Activated CD8-positive, alpha-beta memory T cell treated with anti-CD3 and anti-CD28 coated beads for 1 hour (primary cell): ENCODE measurements at regions not wholly inside any gene's neighbourhood (a gene's known extent, or its start where the extent isn't known, plus 50 kb on each side); places are given as distances from the start of the nearest gene placed in this dataset.
"Not testable (repeated sequence)": the region's sequence is repeated elsewhere in the genome, so short reads cannot be mapped to it uniquely, and the experiment has no call there.

Experiments used
- DNase-seq, 2 donors: peaks; one replicate each; pipeline ENCODE4 v3.0.0-alpha.2; 2020; ENCODE audit warnings: low read depth in 1 of 2; ENCODE audit errors: extremely low read depth in 1 of 2

DNA sequence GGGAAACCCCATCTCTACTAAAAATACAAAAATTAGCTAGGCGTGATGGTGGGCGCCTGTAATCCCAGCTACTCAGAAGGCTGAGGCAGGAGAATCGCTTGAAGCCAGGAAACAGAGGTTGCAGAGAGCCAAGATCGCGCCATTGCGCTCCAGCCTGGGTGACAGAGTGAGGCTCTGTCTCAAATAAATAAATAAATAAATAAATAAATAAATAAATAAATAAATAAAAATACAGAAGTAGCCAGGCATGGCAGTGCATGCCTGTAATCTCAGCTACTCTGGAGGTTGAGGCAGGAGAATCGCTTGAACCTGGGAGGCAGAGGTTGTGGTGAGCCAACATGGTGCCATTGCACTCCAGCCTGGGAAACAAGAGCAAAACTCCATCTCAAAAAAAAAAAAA is 1068.7 kb upstream of the CITED2 start:
- not testable (repeated sequence) for DNase-seq

DNA sequence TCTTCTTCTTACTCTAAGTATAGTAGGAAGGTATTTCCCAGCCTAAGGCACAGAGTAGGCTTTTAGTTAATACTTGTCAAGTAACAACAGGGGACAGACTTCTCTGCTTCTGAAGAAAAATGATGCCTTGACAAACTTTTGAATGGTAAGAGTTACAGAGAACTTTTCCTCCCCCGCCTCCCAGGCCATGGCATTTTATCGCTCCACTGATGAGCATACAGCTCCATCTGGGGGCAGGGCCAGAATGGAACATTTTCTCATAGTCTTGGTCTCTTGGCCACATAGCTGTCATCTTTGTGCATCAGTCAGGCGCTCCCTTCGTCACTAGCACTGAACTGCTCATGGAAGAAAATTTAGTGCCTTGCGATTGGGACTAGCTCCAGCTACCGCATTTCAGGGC is 1066.8 kb upstream of the CITED2 start:
- no peak for DNase-seq

DNA sequence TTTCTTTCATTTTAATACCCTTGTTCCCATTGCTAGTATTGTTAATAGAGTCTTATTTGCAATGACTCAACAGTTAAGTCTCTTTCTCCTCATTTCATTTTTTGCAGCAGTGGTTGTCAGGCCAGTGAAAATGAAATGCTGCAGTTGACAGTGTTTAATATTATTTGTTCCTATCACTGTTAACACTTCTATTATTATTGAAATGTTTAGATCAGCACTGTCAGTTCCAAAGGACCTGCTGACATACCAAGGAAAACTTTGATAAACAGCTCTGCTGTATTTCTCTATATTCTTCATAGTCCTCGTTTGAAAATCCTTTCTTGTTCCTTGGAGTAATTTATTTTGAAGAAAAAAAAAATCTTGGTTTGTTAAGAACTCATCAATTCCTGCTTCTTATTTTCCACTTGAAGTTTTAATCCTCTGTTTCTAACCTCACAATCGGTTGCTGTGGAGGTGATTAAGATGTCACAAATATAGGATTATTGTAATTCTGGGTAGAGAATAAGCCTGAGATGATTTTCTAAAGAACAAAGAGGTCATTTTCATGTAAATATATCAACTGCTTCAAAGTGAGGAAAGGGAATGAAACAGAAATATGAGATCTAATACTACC is 1065.9 kb upstream of the CITED2 start:
- no peak for DNase-seq

DNA sequence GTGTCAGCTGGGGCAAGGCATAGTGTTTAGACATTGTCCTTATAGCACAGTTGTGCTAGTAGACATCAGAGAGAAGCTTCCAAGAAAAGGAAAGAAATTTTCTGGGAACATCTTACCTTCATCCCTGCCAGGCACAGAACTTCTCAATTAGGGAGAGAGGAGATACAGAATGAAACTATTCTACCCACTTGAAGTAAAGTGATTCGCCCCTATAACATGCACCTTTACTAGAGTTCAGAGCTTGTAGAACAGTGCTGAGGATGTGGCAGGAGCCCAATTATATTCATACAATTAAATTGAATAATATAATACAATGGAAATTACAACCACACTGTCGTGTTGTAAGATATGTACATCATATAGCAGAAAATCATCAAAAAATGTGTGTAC is 1063.9 kb upstream of the CITED2 start:
- DNase-seq: no peak

DNA sequence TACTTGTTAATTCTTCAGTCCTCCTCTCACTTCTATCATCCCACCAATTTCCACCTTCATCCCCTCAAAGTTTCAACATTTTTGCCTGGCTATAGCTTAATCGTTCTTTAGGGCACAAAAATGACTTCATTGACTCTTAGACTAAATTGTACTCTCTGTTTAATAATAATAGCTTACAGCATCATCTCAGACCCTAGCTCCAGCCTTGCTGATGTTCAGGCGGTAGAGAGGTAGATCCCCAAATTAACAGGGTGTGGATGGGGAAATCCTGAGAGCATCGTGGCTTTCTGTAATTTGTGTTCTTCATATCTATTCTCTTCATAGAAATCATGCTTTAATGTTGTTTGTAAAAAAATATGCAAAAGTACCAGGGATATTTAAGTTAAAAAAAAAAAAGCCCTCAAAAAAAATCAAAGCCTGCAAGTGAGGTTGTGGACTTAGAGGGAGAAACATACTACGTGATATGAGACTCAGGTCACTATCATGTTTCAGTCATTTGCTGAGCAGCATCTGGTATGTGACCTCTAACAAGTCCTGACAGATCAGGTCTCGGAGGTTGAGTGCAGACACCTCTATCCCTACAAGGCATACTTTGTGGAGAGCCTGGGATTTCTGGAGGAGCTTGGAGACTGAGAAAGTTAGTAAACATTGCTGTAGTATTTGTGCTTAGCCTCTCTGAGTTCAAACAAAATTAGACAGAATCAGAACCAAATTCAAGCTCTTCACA is 1063.3 kb upstream of the CITED2 start:
- DNase-seq: no peak

DNA sequence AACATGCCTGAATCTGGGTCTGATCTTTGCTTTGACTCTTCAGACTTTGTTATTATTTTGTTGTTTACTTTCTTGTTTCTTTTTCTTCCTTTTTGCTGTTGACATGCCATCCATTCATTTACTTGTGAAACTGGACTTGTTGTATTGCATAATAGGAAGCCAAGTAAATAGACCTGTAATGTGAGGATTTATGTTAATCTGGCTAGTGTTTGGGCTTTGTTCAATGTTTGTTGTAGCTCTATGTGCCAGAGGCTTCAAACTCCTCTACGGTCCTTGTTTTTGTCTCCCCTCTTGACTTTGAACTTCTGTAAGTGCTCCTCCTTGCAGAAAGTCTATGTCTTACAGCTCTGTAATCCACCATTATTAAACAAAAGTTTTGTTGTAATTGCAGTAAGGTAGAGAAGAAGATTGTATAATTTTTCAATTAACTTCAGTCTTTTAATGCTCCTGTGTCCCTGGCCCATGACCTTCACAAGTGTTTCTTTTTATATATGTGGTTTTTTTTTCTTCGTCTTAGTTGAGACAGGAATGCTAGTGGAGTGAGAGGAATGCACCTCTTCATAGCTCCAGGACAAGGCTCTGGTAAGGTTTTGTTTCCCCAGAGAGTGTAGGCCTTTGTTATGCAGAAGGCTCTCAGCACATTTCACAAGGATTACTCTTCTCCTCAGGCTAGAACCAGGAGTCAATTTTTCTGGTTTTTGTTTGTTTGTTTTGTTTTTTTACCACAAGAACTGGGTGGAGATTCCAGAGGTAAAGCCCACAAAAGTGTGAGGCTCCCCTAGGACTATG is 1061.8 kb upstream of the CITED2 start:
- DNase-seq: no peak

DNA sequence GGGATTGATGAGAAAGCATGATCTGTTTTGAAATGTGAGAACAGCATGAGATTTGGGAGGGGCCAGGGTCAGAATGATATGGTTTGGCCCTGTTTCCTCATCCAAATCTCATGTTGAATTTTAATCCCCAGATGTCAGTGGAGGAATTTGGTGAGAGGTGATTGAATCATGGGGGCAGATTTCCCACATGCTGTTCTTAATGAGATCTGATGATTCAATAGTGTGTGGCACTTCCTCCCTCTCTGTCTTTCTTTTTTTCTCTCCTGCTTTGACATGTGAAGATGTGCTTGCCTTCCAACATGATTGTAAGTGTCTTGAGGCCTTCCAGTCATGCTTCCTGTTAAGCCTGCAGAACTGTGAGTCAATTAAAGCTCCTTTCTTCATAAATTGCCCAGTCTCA is 1060.3 kb upstream of the CITED2 start:
- DNase-seq: no peak

DNA sequence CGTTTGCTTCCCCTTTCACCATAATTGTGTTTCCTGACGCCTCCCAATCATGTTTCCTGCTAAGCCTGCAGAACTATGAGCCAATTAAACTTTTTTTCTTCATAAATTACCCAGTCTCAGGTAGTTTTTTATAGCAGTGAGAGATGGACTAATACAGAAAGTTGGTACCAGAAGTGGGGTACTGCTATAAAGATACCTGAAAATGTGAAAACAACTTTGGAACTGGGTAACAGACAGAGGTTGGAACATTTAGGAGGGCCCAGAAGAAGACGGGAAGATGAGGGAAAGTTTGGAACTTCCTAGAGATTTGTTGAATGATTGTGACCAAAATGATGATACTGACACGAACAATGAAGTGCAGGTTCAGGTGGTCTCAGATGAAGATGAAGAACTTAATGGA is 1058.6 kb upstream of the CITED2 start:
- no peak for DNase-seq

DNA sequence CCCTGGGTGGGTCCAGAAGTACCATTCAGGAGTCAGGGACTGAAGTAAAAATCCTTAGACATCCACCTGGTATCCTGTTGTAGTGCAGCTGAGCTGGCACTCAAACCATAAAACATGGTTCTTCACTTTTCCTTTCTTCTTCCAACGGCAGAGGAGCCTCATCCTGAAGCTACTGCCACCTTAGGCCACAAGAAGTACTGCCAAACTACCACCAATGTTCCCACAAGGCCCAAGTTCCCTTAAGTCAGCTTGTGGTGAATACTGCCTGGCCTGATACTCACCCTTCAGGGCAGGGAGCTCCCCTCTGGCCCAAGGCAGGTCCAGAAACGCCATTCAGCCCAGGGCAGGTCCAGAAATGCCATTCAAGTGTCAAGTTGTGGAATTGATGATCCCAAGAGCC is 1053.4 kb upstream of the CITED2 start:
- no peak for DNase-seq

DNA sequence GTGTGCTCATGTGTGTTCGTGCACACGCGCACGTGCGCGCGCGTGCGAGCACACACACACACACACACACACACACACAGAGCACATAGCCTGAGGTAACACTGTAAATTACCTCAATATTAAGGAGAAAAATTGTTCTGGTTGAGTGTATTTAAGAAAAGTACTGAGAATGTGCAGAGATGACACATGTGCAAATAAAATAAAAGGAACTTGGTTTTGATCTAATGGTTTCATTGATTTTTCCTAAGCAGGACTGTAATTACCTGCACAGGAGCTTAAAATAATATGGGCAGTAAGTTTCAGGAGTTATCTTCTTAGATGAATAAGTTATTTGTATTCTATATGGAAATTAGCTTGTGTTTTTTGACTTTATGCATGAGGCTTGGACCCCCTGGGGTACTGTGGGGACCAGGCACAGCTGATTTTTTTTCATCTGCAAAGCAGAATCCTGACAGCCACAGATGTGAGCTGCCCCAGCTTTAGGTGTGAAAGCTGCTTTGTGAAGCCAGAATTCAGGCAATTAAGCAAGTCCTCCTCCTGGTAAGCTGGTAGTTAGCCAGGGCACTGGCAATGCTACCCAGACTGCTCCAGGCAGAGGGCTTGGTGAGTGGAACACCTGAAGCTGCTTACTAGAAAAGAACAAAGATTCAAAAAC is 1040.6 kb upstream of the CITED2 start:
- DNase-seq: no peak

DNA sequence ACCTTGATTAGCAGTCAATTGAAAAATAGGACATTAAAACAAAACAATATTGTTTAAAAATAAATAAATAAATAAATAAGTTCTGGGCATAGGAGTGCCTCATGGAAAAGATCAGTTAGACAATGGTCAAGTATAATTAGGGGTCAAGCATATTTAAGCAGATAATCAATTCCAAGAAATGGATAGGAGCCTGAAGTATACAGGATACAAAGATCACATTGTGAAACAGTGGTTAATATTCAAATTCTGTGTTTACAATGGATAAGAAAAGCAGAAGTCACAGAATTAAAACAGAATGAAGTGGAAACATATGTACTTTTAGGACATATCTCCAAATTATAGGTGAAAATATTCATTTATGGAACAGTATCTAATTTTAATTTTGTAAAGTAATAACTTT is 1028.6 kb upstream of the CITED2 start:
- no peak for DNase-seq

DNA sequence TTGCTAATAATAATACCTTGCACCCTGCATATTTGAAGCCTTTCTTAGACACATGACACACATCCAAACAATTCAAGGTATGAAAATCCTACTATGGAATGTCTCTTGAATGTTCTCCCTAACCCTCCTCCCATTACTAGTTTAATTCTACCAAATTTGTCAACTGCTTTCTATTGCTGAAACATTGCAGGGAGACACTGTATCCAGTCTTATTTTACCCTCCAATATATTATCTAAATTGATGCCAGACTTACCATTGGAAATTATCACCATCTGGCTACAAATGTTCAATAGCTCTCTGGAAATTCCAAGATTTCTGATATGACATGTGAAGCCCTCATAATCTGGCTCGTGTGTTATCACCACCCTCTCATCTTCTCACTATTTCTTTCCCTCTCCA is 1027.3 kb upstream of the CITED2 start:
- no peak for DNase-seq

DNA sequence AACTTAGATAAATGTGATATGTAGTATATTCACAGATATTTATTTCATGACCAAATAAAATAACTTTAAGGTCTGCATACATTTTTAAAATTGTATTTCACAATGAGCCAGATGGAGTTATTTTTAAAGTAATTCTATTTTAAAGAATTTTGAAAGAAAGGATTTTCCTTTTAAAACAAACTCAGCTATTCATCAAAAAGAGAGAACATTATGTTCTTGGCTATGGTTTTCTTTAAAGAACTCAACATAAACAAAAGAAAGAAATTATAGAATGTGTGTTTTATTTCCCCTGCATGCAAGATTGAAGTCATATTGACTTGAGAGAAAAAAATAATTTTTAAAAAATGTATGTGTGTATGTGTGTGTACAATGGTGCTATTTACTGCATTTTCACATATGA is 1023.6 kb upstream of the CITED2 start:
- no peak for DNase-seq

DNA sequence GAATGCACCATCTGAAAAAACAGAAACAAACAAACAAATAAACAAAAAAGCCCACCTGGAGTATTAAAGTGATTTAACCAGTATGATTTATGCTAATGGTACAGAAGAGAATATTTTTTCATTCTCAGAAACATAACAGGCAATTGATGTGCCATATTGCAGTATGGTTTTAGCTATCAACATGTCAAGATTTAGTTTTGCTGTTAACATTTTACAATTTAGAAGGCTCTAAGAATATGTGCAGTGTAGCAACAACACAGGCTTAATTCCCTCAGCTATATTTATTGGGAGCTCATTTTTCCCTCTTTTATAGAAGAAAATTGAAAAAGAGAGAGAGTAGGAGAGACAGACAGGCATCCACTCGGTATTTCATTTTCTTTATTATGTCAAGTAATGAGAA is 1022.7 kb upstream of the CITED2 start:
- no peak for DNase-seq

DNA sequence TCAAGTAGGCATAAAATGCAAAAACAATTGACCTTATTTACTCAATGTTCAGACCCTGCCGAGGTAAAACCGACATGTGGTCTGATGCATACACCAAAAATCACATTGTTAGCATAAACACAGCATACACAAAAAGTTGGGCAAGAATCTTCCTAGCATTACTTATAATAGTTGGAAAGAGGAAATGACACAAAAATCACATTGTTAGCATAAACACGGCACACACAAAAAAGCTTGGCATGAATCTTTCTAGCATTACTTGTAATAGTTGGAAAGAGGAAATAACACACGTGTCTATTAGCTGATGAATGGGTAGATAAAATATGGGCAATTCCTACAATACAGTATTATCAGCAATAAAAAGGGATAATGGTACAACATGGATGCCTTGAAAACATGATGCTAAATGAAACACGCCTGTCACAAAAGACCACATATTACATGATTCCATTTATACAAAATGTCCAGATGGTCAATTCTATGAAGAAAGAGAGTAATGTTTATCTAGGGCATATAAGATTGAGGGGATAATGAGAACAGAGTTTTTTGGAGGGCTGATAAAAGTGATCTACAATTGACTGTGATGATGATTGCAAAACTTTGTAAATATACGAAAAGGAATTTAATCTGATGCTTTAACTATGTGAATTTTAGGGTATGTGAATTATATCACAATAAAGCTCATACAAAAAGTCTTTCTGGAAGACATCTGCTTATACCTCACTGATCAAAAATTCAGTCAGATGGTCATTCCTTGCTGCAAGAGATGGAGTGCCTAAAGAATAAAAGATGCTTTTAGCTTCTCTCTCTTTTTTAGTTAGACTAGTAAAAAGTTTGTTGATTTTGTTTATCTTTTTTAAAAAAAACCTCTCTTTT is 1019.5 kb upstream of the CITED2 start:
- DNase-seq: no peak

DNA sequence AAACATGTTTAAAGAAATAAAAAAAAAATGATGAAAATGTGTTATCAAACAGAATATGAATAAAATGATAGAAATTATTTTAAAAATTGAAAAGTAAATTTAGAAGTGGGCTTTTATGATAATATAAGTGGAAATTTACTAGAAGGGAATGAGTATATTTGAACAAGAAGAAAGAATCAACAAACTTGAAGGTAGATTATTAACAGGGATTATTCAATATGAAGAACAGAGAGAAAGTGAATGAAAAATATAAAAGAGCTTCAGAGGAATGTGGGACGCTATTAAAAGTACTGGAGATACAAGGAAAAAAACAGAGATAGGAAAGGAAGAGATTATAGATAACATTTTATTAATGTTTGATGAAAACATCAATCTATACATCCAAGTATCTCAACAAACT is 1014.4 kb upstream of the CITED2 start:
- DNase-seq: no peak

DNA sequence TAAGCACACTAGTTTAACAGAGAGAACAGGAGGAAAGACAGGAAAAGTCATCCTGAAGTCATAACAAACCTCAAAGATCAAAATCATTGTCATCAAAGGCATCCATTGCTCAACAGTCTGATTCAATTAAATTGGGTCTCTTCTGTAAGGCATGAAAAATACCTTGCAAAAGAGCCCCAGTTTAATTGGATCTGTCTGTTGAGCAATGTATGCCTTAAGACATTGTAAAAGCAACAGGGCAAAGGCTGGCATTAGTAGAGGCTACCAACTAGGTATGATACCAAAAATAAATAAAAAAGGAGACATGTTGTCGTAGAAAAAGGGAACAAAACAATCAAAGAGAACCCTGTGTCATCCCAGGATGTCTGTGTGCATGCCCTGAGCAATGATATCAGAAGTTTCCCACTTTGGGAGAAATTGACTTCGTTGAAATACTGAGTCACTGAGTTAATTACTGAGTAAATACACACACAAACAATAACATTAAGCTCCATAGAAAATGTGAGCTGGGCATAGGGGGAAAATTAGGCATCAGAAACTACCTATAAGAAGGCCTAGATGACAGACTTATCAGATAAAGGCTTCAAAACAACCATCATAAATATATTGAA is 1013.8 kb upstream of the CITED2 start:
- DNase-seq: no peak

DNA sequence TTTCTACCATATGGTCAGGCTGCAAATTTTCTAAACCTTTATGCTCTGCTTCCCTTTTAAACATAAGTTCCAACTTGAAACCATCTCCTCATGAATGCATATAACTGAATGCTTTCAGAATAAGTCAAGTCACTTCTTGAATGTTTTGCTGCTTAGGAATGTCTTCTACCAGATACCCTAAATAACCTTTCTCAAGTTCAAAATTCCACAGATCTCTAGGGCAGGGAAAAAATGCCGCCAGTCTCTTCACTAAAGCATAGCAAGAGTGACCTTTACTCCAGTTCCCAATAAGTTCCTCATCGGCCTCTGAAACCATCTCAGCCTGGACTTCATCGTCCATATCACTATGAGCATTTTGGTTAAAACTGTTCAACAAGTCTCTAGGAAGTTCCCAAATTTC is 1011.2 kb upstream of the CITED2 start:
- no peak for DNase-seq

DNA sequence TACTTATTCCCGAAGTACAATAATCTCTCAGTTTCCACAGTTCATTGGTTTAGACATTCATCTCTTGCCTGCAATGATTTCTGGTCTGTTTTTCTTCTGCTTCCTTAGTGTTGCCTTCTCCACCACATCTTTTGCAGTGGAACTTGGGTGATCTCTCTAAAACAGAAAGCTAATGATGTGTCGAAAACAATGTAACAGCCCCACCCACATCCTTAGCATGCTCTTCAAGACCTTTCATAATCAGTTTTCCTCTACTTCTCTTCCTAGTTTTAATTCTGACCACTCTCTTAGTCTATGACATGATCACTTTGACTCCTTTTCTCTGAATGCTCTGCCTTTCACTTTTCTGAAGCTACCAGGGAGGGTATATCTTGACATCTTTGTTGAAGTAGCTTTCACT is 1007.9 kb upstream of the CITED2 start:
- DNase-seq: no peak
